ENCODE measurements at regions not wholly inside any gene's neighbourhood (a gene's known extent, or its start where the extent isn't known, plus 50 kb on each side); places are given as distances from the start of the nearest gene placed in this dataset.
"Not testable (repeated sequence)": the region's sequence is repeated elsewhere in the genome, so short reads cannot be mapped to it uniquely, and the experiment has no call there.

GRCh38 chr12:131656796-131657195, 54.1 kb upstream of the SFSWAP start:
- DNase-seq (ENCODE audit: low read depth), result not testable (repeated sequence)

DNA sequence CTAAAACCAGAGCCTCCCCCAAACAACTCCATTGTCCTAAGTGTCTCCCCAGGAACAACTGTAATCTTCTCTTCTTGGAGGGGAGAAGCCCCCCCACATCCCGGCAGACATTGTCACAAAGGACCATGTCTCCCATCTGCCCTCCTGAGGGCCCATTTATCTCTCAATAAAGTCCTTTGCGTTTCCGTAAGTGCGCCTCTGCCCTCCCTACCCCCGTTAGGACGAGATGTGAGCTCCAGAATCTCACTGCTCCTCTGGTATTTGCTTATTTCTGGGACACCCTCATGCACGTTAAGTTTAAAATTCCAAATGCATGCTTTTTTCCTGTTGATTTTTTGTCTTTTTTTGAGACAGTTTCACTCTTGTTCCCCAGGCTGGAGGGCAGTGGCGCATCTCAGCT, 52.3 kb upstream of the SFSWAP start:
- not testable (repeated sequence) for DNase-seq (ENCODE audit: low read depth)

- DNase-seq (ENCODE audit: low read depth), result not testable (repeated sequence)
These were observed 51.4 kb upstream of the SFSWAP start for GRCh38 chr12:131659484-131659883.

DNA sequence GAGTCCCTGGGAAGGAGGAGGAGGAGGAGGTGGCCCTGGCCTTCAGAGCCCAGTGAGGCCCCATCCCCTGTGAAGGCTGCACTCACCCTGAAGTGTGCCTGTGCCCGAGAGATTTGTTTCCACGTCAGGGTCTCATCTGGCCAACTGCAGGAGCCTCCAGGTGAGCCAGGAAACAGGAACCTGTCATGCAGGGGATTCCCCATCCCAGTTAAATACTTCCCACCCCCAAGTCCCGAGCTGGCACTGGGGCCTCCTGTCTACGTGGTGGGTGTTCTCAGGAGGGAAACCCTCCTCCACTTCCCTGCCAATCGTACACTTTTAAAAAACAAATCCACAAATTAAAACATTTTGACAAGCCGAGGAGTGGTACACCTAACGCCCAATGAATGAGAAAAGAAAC, 50.9 kb upstream of the SFSWAP start:
- not testable (repeated sequence) for DNase-seq (ENCODE audit: low read depth)

- not testable (repeated sequence) for DNase-seq (ENCODE audit: low read depth)
These were observed 50.5 kb upstream of the SFSWAP start for GRCh38 chr12:131660401-131660800.

Data from stimulated activated CD8-positive, alpha-beta memory T cell treated with anti-CD3 and anti-CD28 coated beads, Interleukin-15, amount 100 ng/mL, for 24 hours (primary cell).